Mammary epithelial cell (primary cell): ENCODE measurements at regions not wholly inside any gene's neighbourhood (a gene's known extent, or its start where the extent isn't known, plus 50 kb on each side); places are given as distances from the start of the nearest gene placed in this dataset.

Experiments used
- EZH2 ChIP-seq: IDR thresholded peaks from 2 replicates; pipeline ENCODE4 v1.6.1; 2012; ENCODE audit warnings: low read length, inconsistent platforms, borderline replicate concordance
- TF ChIP-seq, protein P1 (sequence below), 2 donors: IDR thresholded peaks in 1 of 2; conservative IDR thresholded peaks in 1 of 2; 2 replicates each; pipeline ENCODE4 v1.5.1; 2011 to 2012; ENCODE audit warnings: inconsistent platforms in 2 of 2, low read length in 2 of 2, mild to moderate bottlenecking in 2 of 2, control low read depth in 1 of 2, low read depth in 1 of 2; ENCODE audit not compliant: insufficient read depth in 1 of 2; ENCODE audit errors: extremely low read depth in 1 of 2

DNA sequence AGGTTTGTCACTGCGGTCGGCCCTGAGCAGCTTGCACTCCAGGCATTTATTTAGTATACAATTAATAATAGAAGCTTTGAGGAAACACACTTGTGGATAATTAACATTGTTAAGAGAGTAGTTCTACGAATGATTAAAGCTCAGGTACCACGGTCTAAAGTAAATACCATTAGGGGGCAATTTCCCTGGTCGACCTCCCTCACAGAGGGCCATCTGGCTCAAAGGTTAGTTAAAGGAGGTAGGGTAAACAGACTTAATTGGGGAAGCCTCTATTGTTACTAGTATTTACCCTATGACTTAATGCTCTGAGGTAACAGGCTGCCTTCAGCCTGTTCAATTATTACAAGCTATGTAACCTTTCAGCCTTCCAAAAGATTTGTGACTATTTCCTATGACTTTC is 122.3 kb upstream of the SLC44A3 start:
- TF ChIP-seq, protein P1, sequence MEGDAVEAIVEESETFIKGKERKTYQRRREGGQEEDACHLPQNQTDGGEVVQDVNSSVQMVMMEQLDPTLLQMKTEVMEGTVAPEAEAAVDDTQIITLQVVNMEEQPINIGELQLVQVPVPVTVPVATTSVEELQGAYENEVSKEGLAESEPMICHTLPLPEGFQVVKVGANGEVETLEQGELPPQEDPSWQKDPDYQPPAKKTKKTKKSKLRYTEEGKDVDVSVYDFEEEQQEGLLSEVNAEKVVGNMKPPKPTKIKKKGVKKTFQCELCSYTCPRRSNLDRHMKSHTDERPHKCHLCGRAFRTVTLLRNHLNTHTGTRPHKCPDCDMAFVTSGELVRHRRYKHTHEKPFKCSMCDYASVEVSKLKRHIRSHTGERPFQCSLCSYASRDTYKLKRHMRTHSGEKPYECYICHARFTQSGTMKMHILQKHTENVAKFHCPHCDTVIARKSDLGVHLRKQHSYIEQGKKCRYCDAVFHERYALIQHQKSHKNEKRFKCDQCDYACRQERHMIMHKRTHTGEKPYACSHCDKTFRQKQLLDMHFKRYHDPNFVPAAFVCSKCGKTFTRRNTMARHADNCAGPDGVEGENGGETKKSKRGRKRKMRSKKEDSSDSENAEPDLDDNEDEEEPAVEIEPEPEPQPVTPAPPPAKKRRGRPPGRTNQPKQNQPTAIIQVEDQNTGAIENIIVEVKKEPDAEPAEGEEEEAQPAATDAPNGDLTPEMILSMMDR (conservative IDR thresholded peaks at IDR 0.05 in 1 of 2, IDR thresholded peaks at IDR 0.05 in 1 of 2; ENCODE audit: extremely low read depth in 1 of 2, insufficient read depth in 1 of 2, low read depth in 1 of 2, low read length in 2 of 2), result no peak
- TF ChIP-seq EZH2, result no peak
